ENCODE measurements at regions not wholly inside any gene's neighbourhood (a gene's known extent, or its start where the extent isn't known, plus 50 kb on each side); places are given as distances from the start of the nearest gene placed in this dataset.
"Not testable (repeated sequence)": the region's sequence is repeated elsewhere in the genome, so short reads cannot be mapped to it uniquely, and the experiment has no call there.

DNA sequence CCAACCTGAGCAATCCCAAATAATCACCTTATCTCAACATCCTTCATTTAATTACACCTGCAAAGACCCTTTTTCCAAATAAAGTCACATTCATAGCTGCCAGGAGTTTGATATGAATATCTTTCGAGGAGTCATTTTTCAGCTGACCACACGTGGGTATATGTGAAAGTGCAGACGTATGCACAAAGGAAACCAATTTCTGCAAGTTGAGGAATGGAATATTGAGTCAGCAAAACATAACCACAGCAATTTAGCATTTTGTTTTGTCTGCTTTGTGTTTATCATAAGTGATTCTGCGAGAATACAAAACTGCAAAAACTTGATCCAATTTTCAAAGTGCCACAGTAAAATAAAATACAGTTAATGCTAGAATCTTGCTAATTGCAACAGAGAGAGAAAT lies 295.9 kb downstream of the SUCLA2 start:
- DNase-seq (ENCODE audit: low spot score), result no peak

DNA sequence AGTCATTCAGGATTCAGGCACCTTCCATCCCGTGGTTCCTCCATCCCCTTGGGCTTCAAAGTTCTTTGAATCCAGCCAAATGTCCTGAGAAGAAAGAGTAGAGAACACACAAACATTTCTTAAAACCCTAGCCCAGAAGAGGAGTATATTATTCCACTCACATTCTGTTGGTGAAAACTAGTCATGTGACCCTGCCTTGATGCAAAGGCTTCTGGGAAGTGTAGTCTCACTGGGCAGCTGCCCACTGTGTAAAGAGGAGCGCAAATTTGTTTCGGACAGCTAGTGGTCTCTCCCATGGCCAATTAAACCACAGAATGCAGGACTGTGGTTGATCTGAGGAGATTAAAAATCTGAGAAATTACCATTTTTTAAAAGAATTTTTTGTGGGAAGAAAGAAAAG lies 304.4 kb downstream of the SUCLA2 start:
- DNase-seq (ENCODE audit: low spot score), result no peak

DNA sequence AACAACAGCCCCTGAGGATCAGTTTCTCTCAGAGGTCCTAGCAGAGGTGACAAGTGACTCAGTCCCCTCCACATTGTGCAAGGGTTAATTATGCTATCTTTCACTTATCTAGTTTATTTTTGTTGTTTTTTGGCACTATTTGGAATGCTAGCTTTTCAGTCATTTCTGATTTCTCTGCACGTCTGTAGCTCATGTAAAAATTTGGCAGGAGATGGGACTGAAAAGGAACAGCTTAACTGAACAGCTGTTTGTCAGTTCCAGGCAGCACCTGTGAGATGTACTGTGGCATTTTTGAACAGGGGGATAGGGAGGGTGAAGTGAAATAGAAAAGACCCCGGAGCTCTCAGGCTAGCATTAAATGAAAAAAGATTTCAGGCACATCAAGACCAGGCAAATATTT lies 313.5 kb downstream of the SUCLA2 start:
- DNase-seq (ENCODE audit: low spot score), result no peak

DNA sequence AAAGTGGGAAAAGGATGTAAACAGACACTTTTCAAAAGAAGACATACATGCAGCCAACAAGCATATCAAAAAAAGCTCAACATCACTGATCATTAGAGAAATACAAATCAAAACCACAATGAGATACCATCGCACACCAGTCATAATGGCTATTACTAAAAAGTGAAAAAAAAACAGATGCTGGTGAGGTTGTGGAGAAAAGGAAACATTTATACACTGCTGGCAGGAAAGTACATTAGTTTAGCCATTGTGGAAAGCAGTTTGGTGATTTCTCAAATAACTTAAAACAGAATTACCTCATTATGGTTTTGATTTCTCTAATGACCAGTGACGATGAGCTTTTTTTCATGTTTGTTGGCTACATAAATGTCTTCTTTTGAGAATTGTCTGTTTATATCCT lies 315.9 kb downstream of the SUCLA2 start:
- DNase-seq (ENCODE audit: low spot score), result not testable (repeated sequence)

DNA sequence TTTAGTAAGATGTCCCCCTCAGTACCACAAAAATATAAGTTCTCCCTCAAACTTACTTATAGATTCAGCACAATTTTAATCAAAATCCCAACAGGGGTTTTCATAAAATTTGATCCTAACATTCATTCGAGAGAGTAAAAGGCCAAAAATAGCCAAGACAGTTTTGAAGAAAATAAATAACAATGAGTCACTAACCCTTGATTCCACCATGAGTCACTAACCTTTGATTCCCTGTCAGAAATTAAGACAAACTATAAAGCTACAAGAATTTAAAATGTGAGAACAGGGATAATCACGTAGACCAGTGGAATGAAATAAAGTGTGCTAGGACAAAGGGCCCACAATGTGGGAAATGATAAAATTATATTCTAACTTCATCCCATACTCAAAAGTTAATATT lies 320.3 kb downstream of the SUCLA2 start:
- DNase-seq (ENCODE audit: low spot score), result no peak

DNA sequence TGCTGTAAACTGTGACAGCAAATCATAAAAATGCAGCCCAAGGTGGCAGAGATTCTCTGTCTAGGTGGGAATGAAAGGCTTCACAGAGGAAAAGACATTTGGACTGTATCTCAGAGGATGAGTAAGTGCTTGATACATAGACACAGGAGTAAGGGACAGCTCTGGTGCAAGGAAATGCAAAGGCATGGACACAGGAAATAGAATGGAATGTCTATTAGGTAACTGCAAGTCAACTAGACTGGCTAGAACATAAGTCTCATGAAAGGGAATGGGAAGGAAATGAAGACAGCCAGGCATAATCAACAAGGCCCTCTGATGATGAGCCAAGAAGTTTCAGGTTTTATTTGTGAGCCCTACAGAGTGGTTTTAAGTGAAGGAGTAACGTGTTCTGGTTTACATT lies 321.7 kb downstream of the SUCLA2 start:
- DNase-seq (ENCODE audit: low spot score), result no peak

DNA sequence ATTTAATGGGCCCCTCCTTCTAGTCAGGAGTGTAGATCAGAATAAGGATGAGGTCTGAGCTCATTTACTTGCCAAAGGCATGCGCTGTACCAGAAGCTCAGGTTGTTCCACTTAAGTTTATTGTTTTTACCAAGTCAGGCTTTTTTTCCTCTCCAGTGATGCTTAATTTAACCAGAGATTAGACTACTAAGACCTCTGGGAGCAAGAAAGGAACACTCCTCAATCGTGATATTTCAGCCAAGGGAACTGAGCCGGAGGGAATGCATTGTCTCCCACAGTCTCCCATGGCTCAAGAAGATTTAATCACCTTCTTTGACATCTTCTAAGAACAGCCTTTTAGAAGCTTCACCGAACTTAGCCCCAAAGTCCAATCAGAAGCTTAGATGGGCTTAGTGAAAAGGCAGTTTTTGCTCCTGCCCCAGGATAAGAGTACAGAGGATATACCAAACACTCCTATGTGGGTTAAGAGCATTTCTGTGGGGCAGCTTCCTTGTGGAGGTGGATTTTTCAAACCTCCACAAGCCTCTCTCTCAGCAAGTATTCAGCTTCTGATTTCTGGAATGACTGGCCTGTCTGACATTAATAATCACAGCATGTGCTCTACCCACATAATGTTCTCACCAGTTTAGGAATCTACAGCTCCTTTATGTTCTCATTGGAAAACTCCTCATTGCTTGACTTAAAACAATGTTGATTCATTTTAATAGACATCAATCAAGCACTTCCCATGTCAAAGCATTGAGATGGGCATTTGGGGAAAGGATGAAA lies 322.7 kb downstream of the SUCLA2 start:
- DNase-seq (ENCODE audit: low spot score), result no peak

DNA sequence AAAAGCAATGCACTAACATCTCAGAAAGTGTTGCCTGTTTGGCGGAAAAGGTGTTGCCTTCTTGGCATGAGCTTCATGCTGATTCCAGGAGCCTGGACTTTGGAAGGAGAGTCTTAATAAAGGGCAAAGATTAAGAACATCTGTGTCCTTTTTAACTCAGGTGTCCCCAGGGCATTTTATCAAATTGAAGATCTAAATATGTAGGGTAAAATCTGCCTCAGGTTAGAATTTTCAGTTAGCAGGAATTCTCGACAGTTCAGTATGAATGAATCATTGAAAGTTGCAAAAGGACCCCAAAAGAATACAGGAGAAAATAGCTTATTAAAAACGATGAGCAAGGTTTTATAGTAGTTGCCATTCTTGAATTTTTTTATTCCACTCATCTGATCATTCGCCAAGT lies 325.2 kb downstream of the SUCLA2 start:
- no peak for DNase-seq (ENCODE audit: low spot score)

DNA sequence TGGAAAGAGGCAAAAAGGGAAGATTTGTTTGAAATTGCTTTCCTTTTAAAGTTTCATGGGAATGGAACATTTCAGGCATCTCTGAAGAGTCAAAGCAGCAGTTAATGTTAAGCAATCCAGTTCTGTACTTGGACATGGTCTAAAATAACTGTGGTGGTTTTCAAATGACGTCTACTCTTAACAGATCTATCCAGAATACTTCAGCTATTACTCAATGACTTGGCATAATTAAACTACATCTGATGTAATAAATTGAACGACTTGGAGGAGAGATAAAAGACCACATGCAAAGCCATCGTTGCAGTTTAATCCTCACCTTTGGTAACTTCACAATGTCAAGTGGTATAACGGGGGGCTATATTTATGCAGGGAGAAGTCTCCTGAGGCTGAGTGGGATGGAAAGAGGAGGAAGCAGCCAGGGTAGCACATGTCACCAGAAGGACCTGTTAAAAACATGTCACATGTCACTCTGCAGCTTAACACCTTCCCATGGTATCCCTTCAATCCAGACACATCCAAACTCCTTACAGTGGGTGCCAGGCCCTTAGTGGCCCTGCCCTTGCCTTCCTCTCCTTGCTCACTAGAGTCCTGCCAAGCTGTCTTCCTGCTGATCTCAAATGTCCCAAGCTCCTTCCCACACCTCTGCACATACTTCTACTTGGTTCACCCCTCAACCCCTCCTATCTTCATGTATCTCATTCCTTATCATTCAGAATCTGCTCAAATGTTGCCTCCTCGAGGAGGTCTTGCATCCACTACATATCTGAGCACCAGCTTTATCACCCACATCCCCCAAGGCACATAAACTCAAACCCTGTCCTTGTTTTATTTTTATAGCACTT lies 327.8 kb downstream of the SUCLA2 start:
- DNase-seq (ENCODE audit: low spot score), result no peak

DNA sequence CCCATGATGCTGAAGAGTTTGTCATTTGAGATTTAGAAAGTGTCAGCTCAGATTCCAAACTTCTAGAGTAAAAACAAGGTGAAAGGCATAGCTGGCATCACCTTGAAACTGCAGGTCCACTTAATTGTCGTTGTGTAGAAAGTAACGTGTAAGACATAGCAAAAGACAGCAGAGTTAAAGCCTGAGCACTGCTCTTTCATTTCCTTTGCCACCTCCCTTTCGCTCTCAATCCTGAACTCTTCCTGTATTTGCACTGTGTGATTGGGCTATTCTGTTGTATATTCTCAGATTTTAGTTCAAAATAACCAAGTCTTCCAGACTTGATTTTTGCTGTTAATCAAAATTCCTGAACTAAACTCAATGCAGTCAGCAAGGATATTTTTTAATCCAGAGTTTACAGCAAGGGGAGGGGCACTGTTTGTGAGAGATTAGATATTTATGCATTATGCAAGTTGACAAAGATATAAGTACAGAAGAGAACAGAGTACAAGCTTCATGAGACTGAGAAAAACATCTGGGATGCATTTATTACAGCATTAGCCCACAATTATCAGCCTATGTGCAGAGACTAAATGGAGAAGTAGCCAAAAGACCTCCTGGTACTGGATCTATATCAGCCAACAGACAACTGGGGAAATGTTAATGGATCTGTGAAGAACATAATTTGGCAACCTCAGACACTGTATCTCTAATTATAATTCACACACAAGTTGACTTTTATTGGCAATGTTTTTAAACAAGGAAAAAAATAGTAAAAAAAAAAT lies 328.6 kb downstream of the SUCLA2 start:
- no peak for DNase-seq (ENCODE audit: low spot score)

DNA sequence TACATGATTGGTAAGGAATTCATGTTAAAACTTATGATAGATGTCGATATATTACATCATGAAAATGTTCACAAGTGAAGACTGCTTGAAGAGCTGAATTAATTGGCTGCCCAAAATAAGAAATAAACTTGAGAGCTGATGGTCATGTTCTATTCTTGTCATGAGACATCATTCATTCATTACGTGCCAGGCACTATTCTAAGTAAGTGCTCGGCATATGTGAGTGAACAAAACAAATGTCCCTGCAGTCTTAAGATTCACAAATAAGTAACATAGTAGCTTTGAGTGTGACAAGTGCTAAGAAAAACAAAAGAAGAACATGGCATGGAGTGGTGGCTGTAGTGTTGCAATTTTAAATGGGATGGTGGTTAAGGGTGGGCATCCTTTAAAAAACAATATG lies 329.3 kb downstream of the SUCLA2 start:
- DNase-seq (ENCODE audit: low spot score), result no peak

DNA sequence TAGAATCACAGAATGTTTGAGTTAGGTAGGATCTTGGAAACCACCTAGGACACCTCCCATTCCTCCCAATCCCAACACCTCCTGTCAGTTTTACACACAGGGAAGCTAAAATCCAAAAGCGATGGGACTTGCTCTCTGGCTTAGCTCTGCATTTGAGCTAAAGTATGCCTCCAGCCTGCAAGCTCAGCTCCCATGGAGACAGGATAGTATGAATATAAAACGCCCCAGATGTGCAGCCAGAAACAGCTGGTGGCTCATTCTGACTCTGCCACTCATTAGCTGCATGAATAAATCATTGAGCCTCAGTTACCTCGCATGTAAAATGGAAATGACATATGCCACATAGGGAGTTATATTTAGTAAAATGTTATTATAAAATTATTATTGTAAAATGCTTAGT lies 336.0 kb downstream of the SUCLA2 start:
- DNase-seq (ENCODE audit: low spot score), result no peak

DNA sequence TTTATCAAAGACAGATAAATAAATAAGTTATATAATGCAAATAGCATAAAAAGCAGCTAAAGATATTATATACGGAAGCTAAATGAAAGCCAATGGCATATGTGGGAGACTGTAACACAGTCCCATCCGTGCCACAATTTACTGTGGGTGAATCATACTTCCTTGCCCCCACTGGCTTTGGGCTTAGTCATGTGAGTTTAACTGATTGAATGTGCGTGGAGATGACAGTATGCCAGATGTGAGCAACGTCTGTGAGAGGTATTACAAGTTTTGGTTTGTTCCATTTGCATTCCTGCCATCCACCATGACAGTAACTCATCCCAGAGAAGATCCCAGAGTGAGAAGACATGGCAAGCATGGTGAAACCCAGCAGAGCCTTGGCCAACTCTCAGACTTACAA lies 340.0 kb downstream of the SUCLA2 start:
- DNase-seq (ENCODE audit: low spot score), result no peak

DNA sequence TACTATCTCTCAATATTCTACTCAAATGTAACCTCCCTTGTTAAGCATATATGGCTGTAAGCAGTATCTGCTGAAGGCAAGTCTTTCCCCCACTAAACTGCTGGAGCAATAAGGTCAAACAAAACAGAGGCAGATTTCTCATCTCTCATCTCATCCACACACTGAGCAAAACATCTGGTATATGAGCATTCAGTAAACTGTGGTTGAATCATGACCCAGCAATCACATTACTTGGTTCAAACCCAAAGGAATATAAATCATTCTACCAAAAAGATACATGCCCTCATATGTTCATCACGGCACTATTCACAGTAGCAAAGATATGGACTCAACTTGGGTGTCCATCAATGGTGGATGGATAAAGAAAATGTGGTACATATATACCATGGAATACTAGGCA lies 344.4 kb downstream of the SUCLA2 start:
- no peak for DNase-seq (ENCODE audit: low spot score)

DNA sequence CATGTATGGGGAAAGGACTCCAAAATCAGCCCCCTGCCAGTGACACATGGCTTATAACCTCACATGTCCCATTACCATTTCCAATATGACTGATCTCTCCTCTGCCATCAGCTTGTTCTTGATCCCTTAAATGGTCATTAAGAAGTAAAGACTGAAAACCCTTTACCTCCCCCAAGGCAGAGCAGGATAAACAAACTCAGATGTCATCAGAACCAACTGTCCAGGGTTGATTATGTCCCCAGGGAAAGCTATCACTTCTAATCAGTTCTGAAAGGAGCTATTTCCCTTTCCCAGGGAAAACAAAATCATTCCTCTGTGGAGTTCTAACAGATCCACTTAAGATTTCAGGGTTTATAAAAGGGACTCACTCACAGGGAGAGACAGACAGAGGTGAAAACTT lies 350.9 kb downstream of the SUCLA2 start:
- DNase-seq (ENCODE audit: low spot score), result no peak

DNA sequence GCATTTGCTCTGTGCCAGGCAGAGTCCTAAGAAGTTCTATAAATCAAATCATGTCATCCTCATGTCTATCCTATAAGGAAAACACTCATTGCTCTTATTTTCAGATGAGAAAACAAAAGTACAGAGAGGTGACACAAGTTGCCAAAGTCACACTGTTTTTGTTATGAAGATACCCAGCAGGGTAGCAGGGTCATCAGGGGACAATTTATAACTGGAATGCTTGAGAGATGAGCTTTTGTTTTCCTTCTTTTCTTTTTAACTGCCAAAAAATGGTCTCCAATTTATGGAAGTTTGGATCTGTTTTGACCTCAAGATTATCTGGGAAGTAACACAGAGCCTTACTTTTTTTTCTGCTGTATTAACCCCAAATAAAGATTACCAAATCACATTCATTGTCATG lies 354.1 kb downstream of the SUCLA2 start:
- DNase-seq (ENCODE audit: low spot score), result no peak

DNA sequence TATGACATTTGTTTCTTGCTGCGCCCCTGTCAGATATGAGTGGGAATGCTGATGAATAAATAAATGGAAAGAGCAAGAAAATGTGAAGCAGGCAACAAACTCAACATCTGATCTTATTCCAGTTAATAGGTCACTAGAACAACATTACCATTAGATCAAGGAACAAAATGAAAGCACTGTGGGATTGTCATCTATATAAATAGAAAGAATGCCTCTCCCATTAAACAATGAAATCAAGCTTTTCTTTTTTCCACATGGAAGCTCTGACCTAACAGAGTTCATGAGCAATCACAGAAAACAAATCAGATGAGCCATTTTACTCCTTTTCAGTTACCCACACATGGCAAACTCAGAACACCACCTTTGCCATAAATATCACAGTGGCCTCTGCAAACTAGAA lies 354.8 kb downstream of the SUCLA2 start:
- DNase-seq (ENCODE audit: low spot score), result no peak

DNA sequence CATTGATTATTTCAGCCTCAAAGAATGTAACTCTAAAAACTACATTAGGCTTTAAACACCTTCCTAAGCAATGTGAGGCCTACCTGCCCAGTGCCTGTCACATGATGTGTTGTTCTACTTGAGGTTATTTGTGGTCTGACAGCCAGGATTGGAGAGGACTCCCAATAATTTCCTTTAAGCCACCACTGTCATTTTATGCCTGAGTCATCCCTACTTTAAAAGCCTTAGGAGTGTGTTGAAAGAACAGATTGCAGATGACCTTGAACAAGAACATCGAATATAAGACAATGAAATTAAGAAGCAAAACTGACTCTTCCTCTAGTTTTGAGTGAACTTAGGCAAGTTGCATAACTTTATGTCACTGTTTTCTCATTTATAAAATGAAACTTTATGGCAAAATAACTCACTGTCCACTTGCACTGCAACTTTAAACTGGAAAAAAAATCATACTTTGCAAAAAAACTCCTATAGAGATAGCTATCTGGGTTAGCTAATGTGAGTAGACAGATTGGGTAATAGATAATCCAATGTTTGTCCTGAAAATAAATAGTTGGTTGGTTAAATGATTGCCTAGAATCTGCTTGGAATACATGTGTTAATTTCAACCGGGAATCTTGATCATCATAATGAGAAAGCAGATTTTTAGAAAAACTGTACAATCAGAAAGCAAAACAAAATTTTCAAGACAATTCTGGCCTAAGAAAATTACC lies 361.2 kb downstream of the SUCLA2 start:
- DNase-seq (ENCODE audit: low spot score), result no peak

DNA sequence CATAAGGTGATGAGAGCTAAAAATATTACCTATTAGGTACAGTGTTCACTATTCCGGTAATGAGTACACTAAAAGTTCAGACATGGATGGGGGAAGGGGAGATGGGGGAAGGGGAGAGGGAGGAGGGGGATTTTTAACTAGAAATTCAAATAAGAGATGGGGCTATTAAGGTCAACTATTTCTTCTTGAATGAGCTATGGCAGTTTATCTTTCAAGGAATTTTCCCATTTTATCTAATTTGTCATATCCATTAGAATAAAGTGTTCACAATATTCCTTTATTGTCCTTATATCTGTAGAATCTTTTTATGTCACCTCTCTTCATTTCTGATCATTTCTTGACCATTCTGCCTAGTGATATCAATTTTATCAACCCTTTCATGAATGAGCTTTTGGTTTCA lies 362.4 kb downstream of the SUCLA2 start:
- DNase-seq (ENCODE audit: low spot score), result no peak

DNA sequence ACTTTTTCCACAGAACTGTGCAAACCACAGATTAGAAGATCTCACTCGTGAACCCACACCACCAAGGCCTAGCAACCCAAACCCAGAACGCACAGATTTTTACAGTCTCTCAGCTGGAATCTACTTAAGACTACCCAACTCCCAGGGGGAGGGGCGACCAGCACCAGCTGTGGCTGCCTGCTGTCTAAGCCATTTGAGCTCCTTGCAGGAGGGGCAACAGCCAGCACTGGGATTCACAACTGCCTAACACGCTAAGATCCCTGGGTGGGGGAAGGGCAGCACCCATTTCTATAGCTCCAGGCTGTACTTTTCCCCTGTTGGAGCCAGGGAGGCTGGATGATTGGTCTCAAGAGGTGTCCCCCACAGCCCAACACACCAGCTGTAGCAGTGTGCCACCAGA lies 368.8 kb downstream of the SUCLA2 start:
- no peak for DNase-seq (ENCODE audit: low spot score)

DNA sequence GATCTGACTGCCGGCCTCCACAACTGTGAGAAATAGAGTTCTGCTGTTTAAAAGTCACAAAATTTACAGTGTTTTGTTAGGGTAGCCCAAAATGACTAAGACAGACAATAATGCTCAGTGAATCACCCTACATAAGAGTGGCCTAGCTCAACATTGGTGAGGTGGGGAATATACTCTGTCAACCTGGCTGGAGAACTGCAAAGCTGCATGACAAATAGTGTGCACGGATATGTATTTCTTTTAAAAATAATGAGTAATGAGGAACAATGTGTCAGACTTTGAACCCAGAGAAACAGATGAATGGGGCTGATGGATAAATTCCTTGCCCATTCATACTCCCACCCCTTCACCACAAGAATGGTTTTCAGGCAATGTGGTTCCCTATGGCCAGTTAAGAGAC lies 372.4 kb downstream of the SUCLA2 start:
- DNase-seq (ENCODE audit: low spot score), result no peak

DNA sequence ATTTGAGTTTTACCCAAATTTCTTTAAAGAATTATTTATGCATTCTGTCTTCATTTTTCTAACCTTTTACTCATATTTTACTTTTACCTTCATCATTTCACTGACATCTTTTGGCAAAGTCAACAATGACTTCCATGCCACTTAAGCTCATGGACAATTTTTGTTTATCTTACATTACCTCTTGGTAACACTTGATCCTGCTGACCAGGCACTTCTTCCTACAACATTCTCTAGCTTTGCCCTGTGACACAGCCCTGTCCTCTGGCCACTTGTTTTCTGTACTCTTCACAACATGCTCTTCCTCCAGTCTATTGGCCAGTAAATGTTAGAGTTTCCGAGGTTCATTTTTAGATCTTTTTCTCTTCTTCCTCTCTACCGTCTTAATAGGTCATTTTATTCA lies 377.2 kb downstream of the SUCLA2 start:
- no peak for DNase-seq (ENCODE audit: low spot score)
